ENCODE measurements at regions not wholly inside any gene's neighbourhood (a gene's known extent, or its start where the extent isn't known, plus 50 kb on each side); places are given as distances from the start of the nearest gene placed in this dataset.

DNA sequence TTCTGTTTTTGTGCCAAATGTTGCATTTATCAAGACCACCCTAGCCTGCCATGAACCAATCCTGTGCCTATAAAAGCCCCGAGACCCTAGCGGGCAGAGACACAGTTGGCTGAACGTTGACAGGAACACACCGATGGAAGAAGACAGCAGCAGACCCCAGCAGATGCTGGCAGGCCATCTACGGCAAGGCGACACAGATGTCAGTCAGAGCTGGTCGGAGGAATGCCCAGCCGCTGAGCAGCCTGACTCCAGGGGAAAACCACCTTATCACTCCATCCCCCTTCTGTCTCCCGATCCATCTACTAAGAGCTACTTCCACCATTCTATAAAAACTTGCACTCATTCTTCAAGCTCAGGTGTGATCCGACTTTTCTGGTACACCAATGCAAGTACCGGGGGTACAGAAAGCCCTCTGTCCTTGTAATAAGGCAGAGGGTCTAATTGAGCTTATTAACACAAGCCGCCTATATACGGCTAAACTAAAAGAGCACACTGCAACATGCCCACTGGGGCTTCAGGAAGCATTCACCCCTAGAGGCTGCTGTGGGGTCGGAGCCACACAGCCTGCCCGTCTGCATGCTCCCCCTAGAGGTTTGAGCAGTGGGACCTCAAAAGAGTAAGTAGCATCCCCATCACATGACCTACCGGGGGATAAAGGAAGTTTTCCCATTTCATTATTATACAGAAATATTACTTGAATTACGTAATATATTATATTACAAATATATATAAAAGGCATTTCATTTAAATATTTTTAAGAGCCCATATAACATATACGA is 1156.3 kb upstream of the B3GALT2 start:
- H3K4me3 ChIP-seq (ENCODE audit: control insufficient read depth, low read depth, low read length), result no peak overlapping the region
- no peak for DNase-seq (ENCODE audit: low read depth)

DNA sequence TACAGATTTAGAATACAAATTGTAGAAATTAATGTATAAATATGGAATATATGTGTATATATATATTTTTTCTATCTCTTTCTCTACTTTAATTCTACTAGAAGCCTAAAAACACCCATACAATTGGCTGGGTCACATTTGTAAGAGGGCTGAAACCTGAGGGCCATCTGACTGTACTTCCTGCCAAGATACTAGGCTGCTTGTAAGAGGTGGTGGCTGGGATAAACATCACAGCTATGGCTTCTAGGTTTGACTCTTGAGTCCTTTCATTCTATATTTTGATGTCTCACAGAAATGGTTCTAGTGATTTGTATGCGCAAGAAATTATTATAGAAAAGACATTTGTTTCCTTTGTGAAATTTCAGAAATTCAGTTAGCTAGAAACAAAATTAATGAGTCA is 1155.2 kb upstream of the B3GALT2 start:
- no peak for DNase-seq (ENCODE audit: low read depth)
- TF ChIP-seq, protein P1, sequence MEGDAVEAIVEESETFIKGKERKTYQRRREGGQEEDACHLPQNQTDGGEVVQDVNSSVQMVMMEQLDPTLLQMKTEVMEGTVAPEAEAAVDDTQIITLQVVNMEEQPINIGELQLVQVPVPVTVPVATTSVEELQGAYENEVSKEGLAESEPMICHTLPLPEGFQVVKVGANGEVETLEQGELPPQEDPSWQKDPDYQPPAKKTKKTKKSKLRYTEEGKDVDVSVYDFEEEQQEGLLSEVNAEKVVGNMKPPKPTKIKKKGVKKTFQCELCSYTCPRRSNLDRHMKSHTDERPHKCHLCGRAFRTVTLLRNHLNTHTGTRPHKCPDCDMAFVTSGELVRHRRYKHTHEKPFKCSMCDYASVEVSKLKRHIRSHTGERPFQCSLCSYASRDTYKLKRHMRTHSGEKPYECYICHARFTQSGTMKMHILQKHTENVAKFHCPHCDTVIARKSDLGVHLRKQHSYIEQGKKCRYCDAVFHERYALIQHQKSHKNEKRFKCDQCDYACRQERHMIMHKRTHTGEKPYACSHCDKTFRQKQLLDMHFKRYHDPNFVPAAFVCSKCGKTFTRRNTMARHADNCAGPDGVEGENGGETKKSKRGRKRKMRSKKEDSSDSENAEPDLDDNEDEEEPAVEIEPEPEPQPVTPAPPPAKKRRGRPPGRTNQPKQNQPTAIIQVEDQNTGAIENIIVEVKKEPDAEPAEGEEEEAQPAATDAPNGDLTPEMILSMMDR (IDR thresholded peaks at IDR 0.05; ENCODE audit: control insufficient read depth, insufficient read depth, low read depth, low read length, missing control alignments), result no peak

More for the DNA sequence above, 1156.3 kb upstream of the B3GALT2 start:
- TF ChIP-seq, protein P1 (IDR thresholded peaks at IDR 0.05; ENCODE audit: control insufficient read depth, insufficient read depth, low read depth, low read length, missing control alignments), result no peak

DNA sequence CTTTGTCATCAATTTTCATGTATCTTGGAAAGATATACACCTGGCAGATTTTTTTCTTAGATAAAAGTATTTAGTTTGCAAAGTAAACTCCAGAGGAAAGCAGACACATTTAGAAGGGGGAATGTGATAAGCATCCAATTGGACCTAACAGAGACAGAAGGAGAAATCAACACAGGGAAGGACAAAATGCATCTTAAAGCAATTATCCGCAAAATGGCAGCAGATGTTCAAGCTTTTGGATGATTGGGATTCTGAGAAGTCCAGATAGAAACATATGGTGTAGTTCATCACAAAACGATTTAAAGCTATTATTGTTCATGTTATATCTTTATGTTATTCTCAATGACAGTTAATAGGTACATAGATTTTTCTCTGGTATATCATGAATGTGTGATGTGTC is 1153.1 kb upstream of the B3GALT2 start:
- no peak overlapping the region for H3K4me3 ChIP-seq (ENCODE audit: control insufficient read depth, low read depth, low read length)
- TF ChIP-seq, protein P1 (IDR thresholded peaks at IDR 0.05; ENCODE audit: control insufficient read depth, insufficient read depth, low read depth, low read length, missing control alignments), result no peak
- DNase-seq (ENCODE audit: low read depth), result no peak

More for the DNA sequence above, 1155.2 kb upstream of the B3GALT2 start:
- H3K4me3 ChIP-seq (ENCODE audit: control insufficient read depth, low read depth, low read length), result no peak overlapping the region

DNA sequence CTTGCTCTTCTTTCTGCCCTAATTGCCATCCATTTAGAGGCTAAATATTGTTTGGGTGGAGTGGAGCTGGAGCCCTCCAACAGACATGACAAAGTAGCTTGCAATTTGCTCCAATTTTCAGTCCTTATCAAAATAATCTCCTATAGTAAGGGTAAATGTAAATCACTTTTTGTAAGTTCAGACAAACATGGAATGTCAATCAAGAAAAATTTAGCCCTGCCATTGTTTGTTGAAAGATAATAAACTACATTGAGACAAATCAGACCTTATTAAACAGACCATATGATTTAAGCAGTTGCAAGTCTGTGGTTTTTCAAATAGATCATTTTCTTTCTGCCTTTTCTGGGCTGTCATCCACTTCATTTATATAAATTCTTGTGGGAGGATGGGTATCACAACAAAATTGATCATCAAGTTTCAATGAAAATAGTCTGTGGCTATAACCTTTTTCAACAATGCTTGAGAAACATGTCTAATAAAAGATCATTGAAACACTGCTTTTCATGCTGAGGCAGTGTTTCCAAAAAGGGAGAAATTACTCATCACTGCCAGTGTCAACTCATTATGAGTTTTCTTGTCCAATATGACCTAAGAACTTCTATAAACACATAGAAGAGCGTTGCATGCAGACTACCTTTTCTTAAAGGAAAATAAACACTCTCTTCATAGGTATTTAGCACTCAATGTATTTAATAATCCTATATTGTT is 1152.0 kb upstream of the B3GALT2 start:
- no peak for DNase-seq (ENCODE audit: low read depth)
- TF ChIP-seq, protein P1 (IDR thresholded peaks at IDR 0.05; ENCODE audit: control insufficient read depth, insufficient read depth, low read depth, low read length, missing control alignments), result no peak

DNA sequence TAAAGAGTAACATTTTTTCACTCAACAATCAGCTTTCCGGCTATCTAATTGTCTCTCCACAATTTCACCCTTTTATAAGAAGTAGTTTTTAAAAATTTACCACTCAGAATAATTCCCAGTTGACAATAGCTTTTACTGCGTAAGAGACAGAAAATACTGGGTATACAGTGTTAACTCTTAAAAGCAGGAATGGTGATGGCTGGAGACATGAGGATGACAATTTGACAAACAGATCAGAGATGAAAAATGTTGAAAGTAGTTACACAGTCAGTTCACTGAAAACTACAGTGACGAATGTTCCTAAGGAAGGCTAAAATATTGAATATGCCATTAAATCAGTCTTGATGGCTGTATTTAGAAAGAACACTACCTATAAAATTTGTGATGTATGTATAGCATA is 1146.8 kb upstream of the B3GALT2 start:
- TF ChIP-seq, protein P1 (IDR thresholded peaks at IDR 0.05; ENCODE audit: control insufficient read depth, insufficient read depth, low read depth, low read length, missing control alignments), result no peak
- no peak overlapping the region for H3K4me3 ChIP-seq (ENCODE audit: control insufficient read depth, low read depth, low read length)
- no peak for DNase-seq (ENCODE audit: low read depth)

More for the DNA sequence above, 1152.0 kb upstream of the B3GALT2 start:
- H3K4me3 ChIP-seq (ENCODE audit: control insufficient read depth, low read depth, low read length), result no peak overlapping the region

DNA sequence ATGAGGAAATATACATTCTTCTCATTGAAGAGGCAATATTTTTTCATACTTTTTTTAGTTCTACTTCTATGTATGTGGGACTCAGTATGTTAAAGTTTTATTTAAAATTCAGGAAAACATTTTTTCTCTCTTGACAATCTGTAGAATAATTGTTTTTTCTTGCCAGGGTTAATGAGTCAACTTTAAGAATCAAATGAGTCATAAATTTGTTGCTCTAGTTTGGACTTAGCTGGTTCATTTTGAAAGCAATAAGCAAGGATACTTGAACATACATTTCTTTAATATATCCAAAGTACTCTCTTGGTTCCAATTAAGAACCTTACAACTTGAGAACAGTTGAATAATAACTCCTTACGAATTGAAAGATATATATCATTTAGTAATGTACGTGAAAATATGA is 1145.3 kb upstream of the B3GALT2 start:
- TF ChIP-seq, protein P1 (IDR thresholded peaks at IDR 0.05; ENCODE audit: control insufficient read depth, insufficient read depth, low read depth, low read length, missing control alignments), result no peak
- DNase-seq (ENCODE audit: low read depth), result no peak
- H3K4me3 ChIP-seq (ENCODE audit: control insufficient read depth, low read depth, low read length), result no peak overlapping the region

Data from AG09309 (cell line).